ENCODE measurements at regions not wholly inside any gene's neighbourhood (a gene's known extent, or its start where the extent isn't known, plus 50 kb on each side); places are given as distances from the start of the nearest gene placed in this dataset.

GRCh38 chr11:34824425-34824824 is 91.8 kb downstream of the APIP start:
- TF ChIP-seq CTCF (conservative IDR thresholded peaks at IDR 0.05 in 1 of 2, IDR thresholded peaks at IDR 0.05 in 1 of 2; ENCODE audit: low read depth in 1 of 2, low read length in 2 of 2), result no peak
- no peak for TF ChIP-seq EZH2 (IDR thresholded peaks at IDR 0.05; ENCODE audit: low read length, missing control alignments)
- Histone ChIP-seq H3K4me3 (replicated peaks in 1 of 4; ENCODE audit: control extremely low read depth in 1 of 4, insufficient read depth in 1 of 4, low read depth in 3 of 4, low read length in 4 of 4) (no peak overlapping the region), H3K9ac (ENCODE audit: insufficient read depth, low read length) (no peak overlapping the region), H2AFZ (ENCODE audit: low read length) (no peak overlapping the region), H3K4me1 (ENCODE audit: control insufficient read depth, extremely low read depth, insufficient read depth, low read length) (no peaks in the 10 kb centered on the region), H3K27ac (ENCODE audit: insufficient read depth, low read length) (no peak overlapping the region), H3K36me3 (ENCODE audit: control insufficient read depth, insufficient read depth, low read length) (no peaks in the 10 kb centered on the region), H3K79me2 (ENCODE audit: control insufficient read depth, insufficient read depth, low read length) (no peaks in the 10 kb centered on the region), H4K20me1 (ENCODE audit: control insufficient read depth, extremely low read depth, insufficient read depth, low read length) (no peaks in the 10 kb centered on the region), H3K4me2 (ENCODE audit: extremely low read depth, insufficient read depth, low read length) (no peak overlapping the region), H3K9me3 (ENCODE audit: control insufficient read depth, insufficient read depth, low read depth, low read length) (no peaks in the 10 kb centered on the region), H3K27me3 (ENCODE audit: control insufficient read depth, insufficient read depth, low read length) (no peaks in the 10 kb centered on the region)
- DNase-seq (ENCODE audit: low read depth in 2 of 2), result no peak

GRCh38 chr11:34823639-34824038 is 92.5 kb downstream of the APIP start:
- Histone ChIP-seq H3K4me2 (ENCODE audit: extremely low read depth, insufficient read depth, low read length) (no peak overlapping the region), H3K36me3 (ENCODE audit: control insufficient read depth, insufficient read depth, low read length) (no peaks in the 10 kb centered on the region), H3K27ac (ENCODE audit: insufficient read depth, low read length) (no peak overlapping the region), H3K9ac (ENCODE audit: insufficient read depth, low read length) (no peak overlapping the region), H3K4me1 (ENCODE audit: control insufficient read depth, extremely low read depth, insufficient read depth, low read length) (no peaks in the 10 kb centered on the region), H4K20me1 (ENCODE audit: control insufficient read depth, extremely low read depth, insufficient read depth, low read length) (no peaks in the 10 kb centered on the region), H3K27me3 (ENCODE audit: control insufficient read depth, insufficient read depth, low read length) (no peaks in the 10 kb centered on the region), H3K9me3 (ENCODE audit: control insufficient read depth, insufficient read depth, low read depth, low read length) (no peaks in the 10 kb centered on the region), H3K4me3 (replicated peaks in 1 of 4; ENCODE audit: control extremely low read depth in 1 of 4, insufficient read depth in 1 of 4, low read depth in 3 of 4, low read length in 4 of 4) (no peak overlapping the region), H3K79me2 (ENCODE audit: control insufficient read depth, insufficient read depth, low read length) (no peaks in the 10 kb centered on the region), H2AFZ (ENCODE audit: low read length) (no peak overlapping the region)
- DNase-seq (ENCODE audit: low read depth in 2 of 2), result no peak
- no peak for TF ChIP-seq EZH2 (IDR thresholded peaks at IDR 0.05; ENCODE audit: low read length, missing control alignments)
- no peak for TF ChIP-seq CTCF (conservative IDR thresholded peaks at IDR 0.05 in 1 of 2, IDR thresholded peaks at IDR 0.05 in 1 of 2; ENCODE audit: low read depth in 1 of 2, low read length in 2 of 2)

- H3K27me3 ChIP-seq (ENCODE audit: control insufficient read depth, insufficient read depth, low read length), result no peaks in the 10 kb centered on the region
- no peak overlapping the region for H3K9ac ChIP-seq (ENCODE audit: insufficient read depth, low read length)
- no peaks in the 10 kb centered on the region for H4K20me1 ChIP-seq (ENCODE audit: control insufficient read depth, extremely low read depth, insufficient read depth, low read length)
- no peak for TF ChIP-seq EZH2 (IDR thresholded peaks at IDR 0.05; ENCODE audit: low read length, missing control alignments)
- no peak for TF ChIP-seq CTCF (conservative IDR thresholded peaks at IDR 0.05 in 1 of 2, IDR thresholded peaks at IDR 0.05 in 1 of 2; ENCODE audit: low read depth in 1 of 2, low read length in 2 of 2)
- no peak overlapping the region for H3K4me2 ChIP-seq (ENCODE audit: extremely low read depth, insufficient read depth, low read length)
- H3K4me3 ChIP-seq (replicated peaks in 1 of 4; ENCODE audit: control extremely low read depth in 1 of 4, insufficient read depth in 1 of 4, low read depth in 3 of 4, low read length in 4 of 4), result no peak overlapping the region
- H2AFZ ChIP-seq (ENCODE audit: low read length), result no peak overlapping the region
- no peaks in the 10 kb centered on the region for H3K9me3 ChIP-seq (ENCODE audit: control insufficient read depth, insufficient read depth, low read depth, low read length)
- no peak overlapping the region for H3K27ac ChIP-seq (ENCODE audit: insufficient read depth, low read length)
- no peaks in the 10 kb centered on the region for H3K79me2 ChIP-seq (ENCODE audit: control insufficient read depth, insufficient read depth, low read length)
- DNase-seq (ENCODE audit: low read depth in 2 of 2), result no peak
- no peaks in the 10 kb centered on the region for H3K4me1 ChIP-seq (ENCODE audit: control insufficient read depth, extremely low read depth, insufficient read depth, low read length)
- H3K36me3 ChIP-seq (ENCODE audit: control insufficient read depth, insufficient read depth, low read length), result no peaks in the 10 kb centered on the region
These were observed 93.0 kb downstream of the APIP start for GRCh38 chr11:34823197-34823596.
